Smooth muscle cell (in vitro differentiated cells): ENCODE measurements at regions not wholly inside any gene's neighbourhood (a gene's known extent, or its start where the extent isn't known, plus 50 kb on each side); places are given as distances from the start of the nearest gene placed in this dataset.
A peak's percentile ranks its signal among the peaks of the same experiment; 100 is the strongest.

Experiments
- DNase-seq: peaks from one replicate; lab custom pipeline; 2025; ENCODE audit not compliant: unreplicated experiment; lab: John Stamatoyannopoulos, UW
- H2AFZ ChIP-seq: fragments of 200-600 bp; sonication (generic); 2 replicates; pipeline ENCODE4 v1.6.0; 2016; ENCODE audit warnings: antibody characterized with exemption, low read depth, mild to moderate bottlenecking
- H3F3A ChIP-seq: fragments of 200-600 bp; sonication (generic); 2 replicates; pipeline ENCODE4 v1.6.0; 2017; ENCODE audit warnings: antibody characterized with exemption, low read depth
- H3K27ac ChIP-seq: fragments of 200-600 bp; sonication (generic); 2 replicates; pipeline ENCODE4 v1.5.1; 2016; ENCODE audit warnings: low read depth, mild to moderate bottlenecking
- H3K27me3 ChIP-seq: fragments of 200-600 bp; sonication (generic); 2 replicates; pipeline ENCODE4 v1.6.1; 2016; ENCODE audit warnings: low read depth, mild to moderate bottlenecking
- H3K36me3 ChIP-seq: fragments of 200-600 bp; sonication (generic); 2 replicates; pipeline ENCODE4 v1.5.1; 2016; ENCODE audit warnings: low read depth
- H3K4me1 ChIP-seq: fragments of 200-600 bp; sonication (generic); 2 replicates; pipeline ENCODE4 v1.5.1; 2016; ENCODE audit warnings: low read depth
- H3K4me2 ChIP-seq: fragments of 200-600 bp; sonication (generic); 2 replicates; pipeline ENCODE4 v1.6.0; 2016; ENCODE audit warnings: mild to moderate bottlenecking
- H3K4me3 ChIP-seq: fragments of 200-600 bp; sonication (generic); 2 replicates; pipeline ENCODE4 v1.5.1; 2016; ENCODE audit warnings: mild to moderate bottlenecking
- H3K79me2 ChIP-seq: fragments of 200-600 bp; sonication (generic); 2 replicates; pipeline ENCODE4 v1.6.0; 2016; ENCODE audit warnings: low read depth, mild to moderate bottlenecking
- H3K9ac ChIP-seq: fragments of 200-600 bp; sonication (generic); 2 replicates; pipeline ENCODE4 v1.6.0; 2016; ENCODE audit warnings: low read depth
- H3K9me3 ChIP-seq: fragments of 200-600 bp; sonication (generic); replicated peaks from 2 replicates; pipeline ENCODE4 v1.5.1; 2016; ENCODE audit warnings: low read depth
- H4K20me1 ChIP-seq: fragments of 200-600 bp; sonication (generic); 2 replicates; pipeline ENCODE4 v1.6.0; 2016; ENCODE audit warnings: low read depth
- WGBS: methylation state at CpG from one replicate; pipeline ENCODE4 v1.1.7; 2016; ENCODE audit warnings: low lambda C conversion rate; 5-methylcytosine and 5-hydroxymethylcytosine counted together
- TF ChIP-seq, protein P1 (sequence below): fragments of 200-600 bp; sonication (generic); IDR thresholded peaks from 2 replicates; pipeline ENCODE4 v1.5.1; 2017; ENCODE audit warnings: borderline replicate concordance, mild to moderate bottlenecking, antibody characterized with exemption; ENCODE audit not compliant: insufficient read depth, poor library complexity, severe bottlenecking

- 89% methylated on average over 3 of the region's 3 CpGs for WGBS
- no peaks in the 10 kb centered on the region for H3K79me2 ChIP-seq
- TF ChIP-seq, protein P1, sequence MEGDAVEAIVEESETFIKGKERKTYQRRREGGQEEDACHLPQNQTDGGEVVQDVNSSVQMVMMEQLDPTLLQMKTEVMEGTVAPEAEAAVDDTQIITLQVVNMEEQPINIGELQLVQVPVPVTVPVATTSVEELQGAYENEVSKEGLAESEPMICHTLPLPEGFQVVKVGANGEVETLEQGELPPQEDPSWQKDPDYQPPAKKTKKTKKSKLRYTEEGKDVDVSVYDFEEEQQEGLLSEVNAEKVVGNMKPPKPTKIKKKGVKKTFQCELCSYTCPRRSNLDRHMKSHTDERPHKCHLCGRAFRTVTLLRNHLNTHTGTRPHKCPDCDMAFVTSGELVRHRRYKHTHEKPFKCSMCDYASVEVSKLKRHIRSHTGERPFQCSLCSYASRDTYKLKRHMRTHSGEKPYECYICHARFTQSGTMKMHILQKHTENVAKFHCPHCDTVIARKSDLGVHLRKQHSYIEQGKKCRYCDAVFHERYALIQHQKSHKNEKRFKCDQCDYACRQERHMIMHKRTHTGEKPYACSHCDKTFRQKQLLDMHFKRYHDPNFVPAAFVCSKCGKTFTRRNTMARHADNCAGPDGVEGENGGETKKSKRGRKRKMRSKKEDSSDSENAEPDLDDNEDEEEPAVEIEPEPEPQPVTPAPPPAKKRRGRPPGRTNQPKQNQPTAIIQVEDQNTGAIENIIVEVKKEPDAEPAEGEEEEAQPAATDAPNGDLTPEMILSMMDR, result no peak
- no peak for DNase-seq
- no peaks in the 10 kb centered on the region for H3K27me3 ChIP-seq
- no peak overlapping the region for H3K9ac ChIP-seq
- H3K36me3 ChIP-seq, result no peaks in the 10 kb centered on the region
- H2AFZ ChIP-seq, result no peak overlapping the region
- no peaks in the 10 kb centered on the region for H3K9me3 ChIP-seq
- H4K20me1 ChIP-seq, result no peaks in the 10 kb centered on the region
- H3K27ac ChIP-seq, result peak overlapping the region; percentile 85
- no peak overlapping the region for H3K4me2 ChIP-seq
- H3F3A ChIP-seq, result peaks cover 6% of the 10 kb centered on the region
- no peak overlapping the region for H3K4me3 ChIP-seq
- H3K4me1 ChIP-seq, result no peaks in the 10 kb centered on the region
These were observed 137.8 kb upstream of the PHACTR1 start for GRCh38 chr6:12578751-12579150.

DNA sequence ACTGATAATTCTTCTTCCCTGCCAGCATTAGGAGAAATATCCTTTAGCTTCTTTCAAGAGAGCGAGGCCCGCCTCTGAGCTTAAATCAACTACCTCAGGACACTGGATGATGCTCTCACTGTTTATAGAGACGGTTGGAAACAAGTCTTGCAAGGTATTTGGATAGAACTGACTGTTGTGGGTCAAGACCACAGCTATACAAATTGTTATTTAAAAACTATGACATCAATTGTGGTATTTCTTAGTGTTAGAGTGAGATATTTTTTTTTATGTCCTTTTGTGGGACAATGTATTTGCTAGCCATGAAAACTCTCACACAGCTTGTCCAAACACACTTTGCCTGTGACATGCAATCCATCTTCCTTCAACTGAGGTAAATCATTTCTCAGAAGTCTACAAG is 136.3 kb upstream of the PHACTR1 start:
- Histone ChIP-seq H3K27me3 (no peaks in the 10 kb centered on the region), H4K20me1 (no peaks in the 10 kb centered on the region), H2AFZ (no peak overlapping the region), H3K4me1 (no peaks in the 10 kb centered on the region), H3K4me3 (no peak overlapping the region), H3K79me2 (no peaks in the 10 kb centered on the region), H3K4me2 (no peak overlapping the region), H3K9ac (no peak overlapping the region), H3K27ac (no peak overlapping the region), H3K9me3 (no peaks in the 10 kb centered on the region), H3K36me3 (no peaks in the 10 kb centered on the region), H3F3A (peaks cover 6% of the 10 kb centered on the region)
- WGBS, result 91% methylated on average over 3 of the region's 3 CpGs
- TF ChIP-seq, protein P1, result no peak
- no peak for DNase-seq

- Histone ChIP-seq H3K9ac (no peak overlapping the region), H3K79me2 (no peaks in the 10 kb centered on the region), H3K36me3 (no peaks in the 10 kb centered on the region), H3K4me1 (no peaks in the 10 kb centered on the region), H2AFZ (no peak overlapping the region), H3K27me3 (no peaks in the 10 kb centered on the region), H3F3A (no peaks in the 10 kb centered on the region), H3K4me3 (no peak overlapping the region), H3K27ac (no peak overlapping the region), H4K20me1 (no peaks in the 10 kb centered on the region), H3K9me3 (no peaks in the 10 kb centered on the region), H3K4me2 (no peak overlapping the region)
- TF ChIP-seq, protein P1, result no peak
- WGBS, result 93% methylated on average over 4 of the region's 4 CpGs
- DNase-seq, result no peak
These were observed 134.0 kb upstream of the PHACTR1 start for GRCh38 chr6:12582421-12583110.
